IMR-90 (cell line): ENCODE measurements at regions not wholly inside any gene's neighbourhood (a gene's known extent, or its start where the extent isn't known, plus 50 kb on each side); places are given as distances from the start of the nearest gene placed in this dataset.

Experiments
- CHD1 ChIP-seq: IDR thresholded peaks from 2 replicates; pipeline ENCODE4 v1.6.1; 2012; ENCODE audit warnings: low read depth, low read length, improper control_type of control experiment
- FOS ChIP-seq: fragments of 150-350 bp; IDR thresholded peaks from 2 replicates; pipeline ENCODE4 v1.6.1; 2016; ENCODE audit warnings: low read depth, low read length
- POLR2A ChIP-seq: IDR thresholded peaks from 2 replicates; pipeline ENCODE4 v1.6.1; 2012; ENCODE audit warnings: mild to moderate bottlenecking, low read depth, low read length
- RAD21 ChIP-seq: IDR thresholded peaks from 2 replicates; pipeline ENCODE4 v1.6.1; 2012; ENCODE audit warnings: low read length, improper control_type of control experiment
- TF ChIP-seq, protein P1 (sequence below): conservative IDR thresholded peaks from 2 replicates; pipeline ENCODE4 v1.5.1; 2012; ENCODE audit warnings: mild to moderate bottlenecking, low read depth, low read length, improper control_type of control experiment

DNA sequence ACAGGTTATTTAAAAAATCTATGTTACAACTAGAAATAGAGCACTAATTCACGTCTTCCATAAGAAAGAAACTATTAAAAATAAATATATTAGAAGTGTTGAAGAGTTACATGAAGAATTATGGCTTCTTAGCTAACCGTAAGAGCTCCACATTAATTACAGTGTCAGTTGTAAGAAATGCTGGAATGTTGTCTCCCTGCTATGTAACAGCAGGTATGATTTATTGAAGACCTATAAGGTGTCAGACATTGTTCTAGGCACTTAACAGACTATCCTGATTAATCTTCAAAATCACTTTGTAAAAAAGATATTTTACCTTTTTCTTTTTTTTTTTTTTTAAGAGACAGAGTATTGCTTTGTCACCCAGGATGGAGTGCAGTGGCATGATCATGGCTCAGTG, 75.8 kb upstream of the NEBL start:
- no peak for TF ChIP-seq POLR2A
- TF ChIP-seq, protein P1, sequence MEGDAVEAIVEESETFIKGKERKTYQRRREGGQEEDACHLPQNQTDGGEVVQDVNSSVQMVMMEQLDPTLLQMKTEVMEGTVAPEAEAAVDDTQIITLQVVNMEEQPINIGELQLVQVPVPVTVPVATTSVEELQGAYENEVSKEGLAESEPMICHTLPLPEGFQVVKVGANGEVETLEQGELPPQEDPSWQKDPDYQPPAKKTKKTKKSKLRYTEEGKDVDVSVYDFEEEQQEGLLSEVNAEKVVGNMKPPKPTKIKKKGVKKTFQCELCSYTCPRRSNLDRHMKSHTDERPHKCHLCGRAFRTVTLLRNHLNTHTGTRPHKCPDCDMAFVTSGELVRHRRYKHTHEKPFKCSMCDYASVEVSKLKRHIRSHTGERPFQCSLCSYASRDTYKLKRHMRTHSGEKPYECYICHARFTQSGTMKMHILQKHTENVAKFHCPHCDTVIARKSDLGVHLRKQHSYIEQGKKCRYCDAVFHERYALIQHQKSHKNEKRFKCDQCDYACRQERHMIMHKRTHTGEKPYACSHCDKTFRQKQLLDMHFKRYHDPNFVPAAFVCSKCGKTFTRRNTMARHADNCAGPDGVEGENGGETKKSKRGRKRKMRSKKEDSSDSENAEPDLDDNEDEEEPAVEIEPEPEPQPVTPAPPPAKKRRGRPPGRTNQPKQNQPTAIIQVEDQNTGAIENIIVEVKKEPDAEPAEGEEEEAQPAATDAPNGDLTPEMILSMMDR: no peak
- TF ChIP-seq FOS: no peak
- no peak for TF ChIP-seq RAD21
- TF ChIP-seq CHD1: no peak
